ENCODE measurements at regions not wholly inside any gene's neighbourhood (a gene's known extent, or its start where the extent isn't known, plus 50 kb on each side); places are given as distances from the start of the nearest gene placed in this dataset.

DNA sequence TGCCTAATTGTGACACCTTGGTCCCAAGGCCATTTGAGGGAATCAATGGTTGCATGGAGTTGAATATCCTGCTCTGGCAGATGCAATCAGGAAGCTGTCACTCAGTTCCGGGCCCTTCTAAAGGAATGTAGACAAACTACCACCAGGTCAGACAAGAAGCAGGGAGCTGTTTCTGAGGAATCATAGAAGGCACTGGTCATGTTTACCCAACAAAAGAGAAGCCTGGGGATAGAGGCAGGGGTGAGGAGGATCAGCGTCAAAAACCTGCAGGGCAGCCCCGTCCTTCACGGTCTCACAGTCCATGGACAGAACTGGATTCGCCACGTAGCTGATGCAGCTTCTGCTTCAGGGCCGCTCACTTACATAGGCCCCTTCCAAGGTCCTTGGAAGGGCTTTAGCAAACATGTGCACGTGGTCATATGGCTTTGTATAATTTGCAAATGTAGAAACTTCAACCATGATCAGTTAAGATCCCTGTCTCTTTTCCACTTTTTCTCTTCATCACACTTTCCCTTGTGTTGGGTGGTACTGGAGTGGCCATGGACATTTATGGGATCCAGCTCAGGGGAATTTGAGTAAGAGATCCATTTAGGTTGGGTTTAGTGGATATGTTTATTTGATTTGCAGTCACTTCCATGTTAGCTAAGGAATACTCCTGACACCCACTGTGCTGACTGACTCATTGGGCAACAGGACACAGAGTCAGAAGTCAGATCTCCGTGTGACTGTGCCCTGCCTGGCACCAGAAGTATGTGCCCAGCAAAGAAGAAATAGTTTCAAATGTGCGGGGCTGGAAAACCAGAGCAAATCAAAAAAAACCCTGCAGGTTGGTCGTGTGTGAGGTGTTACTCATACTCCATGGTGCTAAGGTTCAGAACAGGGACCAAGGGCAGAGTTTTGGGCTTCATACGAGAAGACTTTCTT, 60.0 kb upstream of the ZFAND3 start:
- no peaks in the 10 kb centered on the region for H3K4me1 ChIP-seq
- no peaks in the 10 kb centered on the region for H3K36me3 ChIP-seq
- intact Hi-C loops (cut with DNase I) = no loop called here
- TF ChIP-seq, protein P1, sequence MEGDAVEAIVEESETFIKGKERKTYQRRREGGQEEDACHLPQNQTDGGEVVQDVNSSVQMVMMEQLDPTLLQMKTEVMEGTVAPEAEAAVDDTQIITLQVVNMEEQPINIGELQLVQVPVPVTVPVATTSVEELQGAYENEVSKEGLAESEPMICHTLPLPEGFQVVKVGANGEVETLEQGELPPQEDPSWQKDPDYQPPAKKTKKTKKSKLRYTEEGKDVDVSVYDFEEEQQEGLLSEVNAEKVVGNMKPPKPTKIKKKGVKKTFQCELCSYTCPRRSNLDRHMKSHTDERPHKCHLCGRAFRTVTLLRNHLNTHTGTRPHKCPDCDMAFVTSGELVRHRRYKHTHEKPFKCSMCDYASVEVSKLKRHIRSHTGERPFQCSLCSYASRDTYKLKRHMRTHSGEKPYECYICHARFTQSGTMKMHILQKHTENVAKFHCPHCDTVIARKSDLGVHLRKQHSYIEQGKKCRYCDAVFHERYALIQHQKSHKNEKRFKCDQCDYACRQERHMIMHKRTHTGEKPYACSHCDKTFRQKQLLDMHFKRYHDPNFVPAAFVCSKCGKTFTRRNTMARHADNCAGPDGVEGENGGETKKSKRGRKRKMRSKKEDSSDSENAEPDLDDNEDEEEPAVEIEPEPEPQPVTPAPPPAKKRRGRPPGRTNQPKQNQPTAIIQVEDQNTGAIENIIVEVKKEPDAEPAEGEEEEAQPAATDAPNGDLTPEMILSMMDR (IDR thresholded peaks at IDR 0.05) = no peak
- no peak overlapping the region for H3K27ac ChIP-seq
- H3K27me3 ChIP-seq = peaks cover 0 to 8% of the 10 kb centered on the region in 2 donors
- no peaks in the 10 kb centered on the region for H3K9me3 ChIP-seq
- ATAC-seq (no peak), DNase-seq (no peak)
- no peak overlapping the region for H3K4me3 ChIP-seq

DNA sequence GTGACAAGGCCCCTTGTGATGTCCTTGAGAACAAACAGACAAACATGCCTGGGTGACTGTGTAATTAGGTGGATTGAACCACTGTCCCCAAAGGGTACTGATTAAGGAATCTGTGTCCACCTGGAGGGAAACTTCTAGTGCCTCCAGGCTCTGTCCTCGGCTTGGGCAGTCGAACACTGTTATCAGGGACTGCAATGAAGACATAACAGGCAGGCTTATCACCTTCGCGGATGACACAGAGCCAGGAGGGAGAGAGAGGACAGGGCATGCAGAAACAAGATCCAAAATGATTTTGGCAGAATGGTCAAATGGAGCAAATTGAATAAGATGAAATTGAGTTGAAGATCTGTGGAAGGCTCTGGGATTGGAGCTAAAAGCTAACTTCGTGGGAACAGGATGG, 60.9 kb upstream of the ZFAND3 start:
- intact Hi-C loops (cut with DNase I) = no loop called here
- TF ChIP-seq, protein P1 (IDR thresholded peaks at IDR 0.05) = no peak
- ATAC-seq (no peak), DNase-seq (no peak)
- Histone ChIP-seq H3K4me1 (no peaks in the 10 kb centered on the region), H3K4me3 (no peak overlapping the region), H3K9me3 (no peaks in the 10 kb centered on the region), H3K36me3 (no peaks in the 10 kb centered on the region), H3K27me3 (no peaks in the 10 kb centered on the region), H3K27ac (no peak overlapping the region)

DNA sequence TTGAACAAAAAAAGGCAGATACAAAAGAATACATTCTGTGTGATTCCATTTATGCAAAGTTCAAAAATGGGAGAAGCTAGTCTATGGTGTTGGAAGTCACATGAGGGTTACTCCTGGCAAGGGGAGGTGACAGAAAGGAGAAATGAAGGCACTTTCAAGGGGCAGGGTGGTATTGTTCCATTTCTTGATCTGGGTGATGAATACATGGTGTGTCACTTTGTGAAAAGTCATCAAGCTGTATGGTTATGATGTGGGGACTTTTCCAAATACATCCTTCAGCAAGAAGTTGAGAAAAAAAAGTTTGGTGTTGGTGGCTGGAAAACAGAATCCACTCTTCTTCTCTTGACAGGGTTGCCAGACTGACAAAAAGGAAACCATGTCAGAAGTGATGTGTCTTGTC, 60.6 kb upstream of the MDGA1 start:
- no peaks in the 10 kb centered on the region for H3K27me3 ChIP-seq
- H3K36me3 ChIP-seq = no peaks in the 10 kb centered on the region
- intact Hi-C loops (cut with DNase I) = no loop called here
- H3K9me3 ChIP-seq = no peaks in the 10 kb centered on the region
- TF ChIP-seq, protein P1 (IDR thresholded peaks at IDR 0.05) = no peak
- no peak overlapping the region for H3K4me3 ChIP-seq
- DNase-seq (no peak), ATAC-seq (no peak)
- H3K4me1 ChIP-seq = no peaks in the 10 kb centered on the region
- H3K27ac ChIP-seq = no peak overlapping the region

DNA sequence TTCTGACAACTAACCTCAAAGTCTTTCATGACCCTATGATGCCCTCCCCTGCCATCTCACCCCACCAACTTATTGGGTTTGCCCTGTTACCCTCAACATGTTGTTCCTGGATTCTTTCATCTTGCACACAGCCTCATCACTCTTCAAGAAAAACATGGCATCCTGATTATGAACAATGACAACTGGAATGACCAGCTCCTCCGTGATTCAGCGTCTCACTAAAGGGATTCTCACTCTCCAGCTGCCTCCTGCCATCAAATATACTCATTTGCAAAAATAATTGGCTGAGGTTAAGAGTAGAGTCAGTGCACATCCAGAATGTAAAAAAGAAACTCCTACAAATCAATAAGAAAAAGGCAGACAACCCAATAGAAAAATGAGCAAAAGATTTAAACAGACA, 59.7 kb upstream of the MDGA1 start:
- intact Hi-C loops (cut with DNase I) = no loop called here
- Histone ChIP-seq H3K27ac (no peak overlapping the region), H3K4me1 (no peaks in the 10 kb centered on the region), H3K27me3 (no peaks in the 10 kb centered on the region), H3K4me3 (no peak overlapping the region), H3K36me3 (no peaks in the 10 kb centered on the region), H3K9me3 (no peaks in the 10 kb centered on the region)
- no peak for ATAC-seq
- TF ChIP-seq, protein P1 (IDR thresholded peaks at IDR 0.05) = no peak
- no peak for DNase-seq

DNA sequence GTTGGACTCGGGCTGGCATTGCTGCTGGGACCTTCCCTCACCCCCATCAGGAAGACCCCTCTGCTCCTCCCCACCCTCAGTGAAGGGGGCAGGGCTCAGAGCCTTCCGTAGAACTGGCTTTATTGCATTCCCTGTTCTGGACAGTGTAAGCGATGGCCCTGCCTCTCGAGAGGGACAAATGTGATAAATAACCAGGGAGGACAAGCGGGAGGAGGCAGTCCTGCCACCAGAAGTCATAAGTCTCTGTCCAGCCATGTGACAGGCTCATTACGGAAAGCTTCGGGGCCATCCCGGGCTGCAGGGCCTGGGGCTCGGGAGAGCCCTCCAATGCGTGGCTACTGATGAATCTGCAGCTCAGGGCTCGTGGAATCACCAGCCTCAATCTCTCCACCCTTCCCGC, 58.5 kb upstream of the MDGA1 start:
- no peaks in the 10 kb centered on the region for H3K27me3 ChIP-seq
- H3K4me1 ChIP-seq = no peaks in the 10 kb centered on the region
- H3K9me3 ChIP-seq = no peaks in the 10 kb centered on the region
- DNase-seq = no peak
- TF ChIP-seq, protein P1 (IDR thresholded peaks at IDR 0.05) = no peak
- no peak overlapping the region for H3K4me3 ChIP-seq
- intact Hi-C loops (cut with DNase I) = no loop called here
- no peak overlapping the region for H3K27ac ChIP-seq
- H3K36me3 ChIP-seq = no peaks in the 10 kb centered on the region
- ATAC-seq = no peak

All from left lung (tissue), 4 donors.